SKM-1 (cell line): ENCODE measurements at regions not wholly inside any gene's neighbourhood (a gene's known extent, or its start where the extent isn't known, plus 50 kb on each side); places are given as distances from the start of the nearest gene placed in this dataset.
"Not testable (repeated sequence)": the region's sequence is repeated elsewhere in the genome, so short reads cannot be mapped to it uniquely, and the experiment has no call there.

Experiments used
- DNase-seq: peaks from one replicate; lab custom pipeline; 2025; ENCODE audit not compliant: unreplicated experiment; lab: John Stamatoyannopoulos, UW

DNA sequence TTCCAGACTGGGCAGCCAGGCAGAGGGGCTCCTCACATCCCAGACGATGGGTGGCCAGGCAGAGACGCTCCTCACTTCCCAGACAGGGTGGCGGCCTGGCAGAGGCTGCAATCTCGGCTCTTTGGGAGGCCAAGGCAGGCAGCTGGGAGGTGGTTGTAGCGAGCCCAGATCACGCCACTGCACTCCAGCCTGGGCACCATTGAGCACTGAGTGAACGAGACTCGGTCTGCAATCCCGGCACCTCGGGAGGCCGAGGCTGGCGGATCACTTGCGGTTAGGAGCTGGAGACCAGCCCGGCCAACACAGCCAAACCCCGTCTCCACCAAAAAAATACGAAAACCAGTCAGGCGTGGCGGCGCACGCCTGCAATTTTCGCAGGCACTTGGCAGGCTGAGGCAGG, 321.4 kb upstream of the SGCG start:
- not testable (repeated sequence) for DNase-seq

DNA sequence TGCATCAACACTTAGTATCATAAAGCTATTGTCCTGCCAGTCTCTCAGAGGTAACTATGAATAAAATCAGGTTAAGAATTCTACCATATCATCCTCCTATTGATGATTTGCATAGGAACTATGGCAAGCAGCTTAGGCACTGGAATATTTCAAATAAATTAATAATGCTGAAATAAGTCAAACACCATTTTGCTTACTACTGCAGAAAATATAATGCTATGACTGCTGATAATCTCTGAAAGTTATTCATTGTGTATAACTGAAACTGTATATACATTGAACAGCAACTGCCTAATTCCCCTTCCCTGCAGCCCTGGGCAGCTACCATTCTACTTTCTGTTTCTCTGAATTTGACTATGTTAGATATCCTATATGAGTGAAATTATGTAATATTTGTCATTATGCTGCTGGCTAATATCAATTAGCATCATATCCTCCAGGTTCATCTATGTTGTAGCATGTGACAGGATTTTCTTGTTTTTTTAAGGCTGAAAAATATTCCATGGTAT, 318.8 kb upstream of the SGCG start:
- DNase-seq: no peak

DNA sequence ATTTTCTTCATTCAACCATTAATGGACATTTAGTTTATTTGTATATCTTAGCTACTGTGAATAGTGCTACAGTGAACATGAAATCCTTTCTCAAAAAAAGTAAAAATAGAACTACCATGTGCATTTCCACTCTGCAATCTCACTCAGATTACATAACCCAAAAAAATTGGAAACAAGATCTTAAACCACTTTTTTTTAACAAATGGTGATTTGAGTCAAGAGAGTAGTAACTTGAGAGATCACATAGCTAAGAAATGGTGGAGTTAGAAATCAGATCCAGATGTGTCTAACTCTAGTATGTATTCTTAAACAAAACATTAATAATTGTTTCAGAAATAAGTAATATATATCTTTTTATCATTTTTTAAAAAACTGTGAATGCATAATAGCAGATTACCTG, 318.3 kb upstream of the SGCG start:
- DNase-seq: no peak

DNA sequence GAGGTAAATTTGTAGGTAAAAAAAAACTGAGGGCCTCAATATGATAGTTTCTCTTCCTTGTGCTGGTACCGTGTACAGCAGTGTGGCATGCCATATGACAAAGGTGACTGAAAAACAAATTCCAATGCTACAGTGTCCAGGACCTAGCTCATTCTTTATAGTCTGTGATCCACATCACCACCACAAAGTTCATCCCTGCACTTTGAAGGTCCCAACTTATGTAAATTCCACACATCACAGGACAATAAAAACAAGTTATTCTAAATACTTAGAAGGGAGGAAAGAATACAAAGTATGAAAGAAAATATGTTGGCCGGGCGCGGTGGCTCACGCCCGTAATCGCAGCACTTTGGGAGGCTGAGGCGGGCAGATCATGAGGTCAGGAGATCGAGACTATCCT, 314.6 kb upstream of the SGCG start:
- no peak for DNase-seq

DNA sequence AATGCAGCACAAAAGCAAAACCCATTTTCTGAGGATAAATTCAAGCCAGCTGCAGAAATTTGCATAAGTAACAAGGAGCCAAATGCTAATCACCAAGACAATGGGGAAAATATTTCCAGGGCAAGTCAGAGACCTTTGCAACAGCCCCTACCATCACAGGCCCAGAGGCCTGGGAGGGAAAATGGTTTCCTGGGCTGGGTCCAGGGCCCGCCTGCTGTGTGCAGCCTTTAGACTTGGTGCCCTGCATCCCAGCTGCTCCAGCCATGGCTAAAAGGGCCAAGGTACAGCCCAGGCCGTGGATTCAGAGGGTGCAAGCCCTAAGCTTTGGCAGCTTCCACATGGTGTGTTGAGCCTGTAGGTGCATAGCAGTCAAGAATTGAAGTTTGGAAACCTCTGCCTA, 309.5 kb upstream of the SGCG start:
- DNase-seq: no peak

DNA sequence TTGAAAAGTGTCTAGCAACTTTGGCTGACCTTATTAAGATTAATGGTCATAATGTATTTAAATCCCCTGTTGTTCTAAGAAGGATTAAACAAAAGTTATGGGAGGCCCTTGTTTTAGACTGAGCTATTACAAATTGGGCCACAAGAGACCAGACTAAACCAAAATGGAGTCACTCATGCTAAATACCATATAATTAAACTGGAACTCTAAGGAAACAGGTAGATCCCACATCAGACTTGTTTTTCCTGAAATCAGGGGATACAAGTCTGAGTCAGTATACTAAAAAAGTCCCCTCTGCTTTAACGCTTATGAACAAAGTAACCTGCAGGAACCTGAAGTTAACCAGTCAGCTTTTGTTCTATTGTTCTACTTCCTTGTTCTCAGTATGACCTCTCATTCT, 305.9 kb upstream of the SGCG start:
- no peak for DNase-seq

DNA sequence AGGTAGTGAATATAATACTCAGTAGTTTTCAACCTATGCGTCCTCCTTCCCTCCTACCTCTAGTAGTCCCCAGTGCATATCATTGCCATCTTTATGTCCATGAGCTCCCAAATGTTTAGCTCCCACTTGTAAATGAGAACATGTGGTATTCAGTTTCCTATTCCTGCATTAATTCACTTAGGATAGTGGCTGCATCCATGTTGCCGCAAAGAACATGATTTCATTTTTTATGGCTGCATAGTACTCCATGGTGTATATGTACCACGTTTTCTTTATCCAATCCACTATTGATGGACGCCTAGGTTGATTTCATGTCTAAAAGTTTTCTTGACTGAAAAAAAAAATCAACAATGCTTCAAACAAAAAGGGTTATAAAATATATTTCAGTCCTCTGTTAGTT, 303.4 kb upstream of the SGCG start:
- DNase-seq: no peak

DNA sequence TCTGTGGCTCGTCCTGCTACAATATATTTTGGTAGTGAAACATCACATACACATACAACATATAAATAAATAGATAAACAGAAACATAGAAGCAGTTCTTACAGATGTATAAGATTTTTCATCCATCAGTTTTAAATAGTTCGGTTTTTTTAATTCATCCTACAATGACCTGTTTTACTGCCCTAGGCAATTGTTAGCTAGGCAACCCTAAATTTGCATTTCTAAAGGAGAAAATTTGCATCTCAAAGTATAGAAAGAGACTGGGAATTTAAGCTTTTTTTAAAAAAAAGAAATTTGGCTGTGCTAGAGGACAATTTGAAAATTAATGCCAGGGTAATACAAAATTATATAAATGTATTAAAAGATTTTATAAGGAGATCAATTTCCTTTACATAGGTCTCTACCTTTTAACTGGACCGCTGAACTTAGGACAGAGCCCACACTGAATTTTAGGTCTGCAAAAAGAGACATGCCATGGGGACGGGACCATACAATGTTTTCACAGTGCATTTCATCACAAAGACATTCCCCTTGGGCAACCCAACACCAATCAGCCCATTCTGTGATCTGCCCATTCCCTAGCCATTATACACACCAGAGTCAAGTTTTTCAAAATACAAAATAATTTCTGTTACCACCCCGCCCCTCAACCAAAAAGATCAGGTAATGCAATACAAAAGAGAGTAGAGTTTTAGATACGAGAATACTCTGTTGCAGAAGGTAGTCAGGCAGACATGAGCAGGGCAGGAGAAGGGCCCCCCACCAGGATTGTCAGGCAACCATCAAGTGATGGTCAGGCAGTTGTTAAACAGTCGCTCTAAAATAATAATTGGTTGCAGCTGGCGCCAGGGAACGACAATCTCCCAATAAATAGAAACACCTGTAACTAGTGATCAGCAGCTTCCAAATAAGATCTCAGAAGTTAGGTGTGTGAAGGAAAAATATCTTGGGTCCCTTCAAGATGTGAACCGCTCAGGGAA, 299.7 kb upstream of the SGCG start:
- no peak for DNase-seq

DNA sequence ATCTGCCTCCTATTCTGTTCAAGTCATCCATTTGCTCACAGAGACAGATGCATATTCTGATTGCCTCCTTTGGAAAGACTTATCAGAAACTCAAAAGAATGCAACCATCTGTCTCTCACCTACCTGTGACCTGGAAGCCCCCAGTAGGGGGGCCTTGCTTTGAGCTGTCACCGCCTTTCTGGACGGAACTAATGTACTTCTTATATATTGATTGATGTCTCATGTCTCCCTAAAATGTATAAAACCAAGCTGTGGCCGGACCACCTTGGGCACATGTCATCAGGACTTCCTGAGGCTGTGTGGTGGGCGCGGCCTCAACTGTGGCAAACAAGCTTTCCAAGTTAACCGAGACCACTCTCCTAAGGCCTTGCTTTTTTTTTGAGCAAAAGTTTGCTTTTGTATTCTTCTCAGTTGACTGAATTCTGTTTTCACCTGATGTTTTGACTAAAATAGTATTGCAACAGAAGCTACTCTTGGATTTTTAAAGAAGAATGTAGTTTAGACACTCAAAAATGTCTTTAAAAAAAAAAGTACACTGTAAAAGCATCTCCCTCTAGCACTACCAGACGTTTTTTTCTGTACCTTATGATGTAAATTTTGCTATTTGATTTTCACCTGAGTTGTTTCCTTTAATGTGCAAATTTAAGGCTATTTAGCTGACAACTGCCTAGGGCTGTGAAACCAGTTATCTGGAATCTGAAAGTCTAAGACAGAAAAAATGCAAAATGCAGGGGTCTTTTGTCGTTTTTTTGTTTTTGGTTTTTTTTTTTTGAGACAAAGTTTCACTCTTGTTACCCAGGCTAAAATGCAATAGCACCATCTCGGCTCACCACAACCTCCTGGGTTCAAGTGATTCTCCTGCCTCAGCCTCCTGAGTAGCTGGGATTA, 298.8 kb upstream of the SGCG start:
- DNase-seq: not testable (repeated sequence)

DNA sequence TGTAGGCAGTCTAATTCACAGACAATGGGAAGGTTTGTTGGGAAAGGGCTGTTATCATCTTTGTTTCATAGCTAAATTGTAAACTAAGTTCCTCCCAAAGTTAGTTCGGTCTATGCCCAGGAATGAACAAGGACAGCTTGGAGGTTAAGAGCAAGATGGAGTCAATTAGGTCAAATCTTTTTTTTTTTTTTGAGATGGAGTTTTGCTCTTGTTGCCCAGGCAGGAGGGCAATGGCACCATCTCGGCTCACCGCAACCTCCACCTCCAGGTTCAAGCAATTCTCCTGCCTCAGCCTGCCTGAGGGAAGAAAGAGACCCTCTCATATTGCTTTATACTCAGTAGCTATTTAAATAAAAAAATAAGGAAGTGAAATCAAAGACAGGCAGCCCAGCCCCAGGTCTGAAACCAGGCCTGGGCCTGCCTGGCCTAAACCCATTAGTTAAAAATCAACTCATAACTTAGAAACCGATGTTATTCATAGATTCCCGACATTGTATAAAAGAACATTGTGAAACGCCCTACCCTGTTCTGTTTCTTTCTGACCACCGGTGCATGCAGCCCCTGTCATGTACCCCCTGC, 297.4 kb upstream of the SGCG start:
- DNase-seq: no peak

DNA sequence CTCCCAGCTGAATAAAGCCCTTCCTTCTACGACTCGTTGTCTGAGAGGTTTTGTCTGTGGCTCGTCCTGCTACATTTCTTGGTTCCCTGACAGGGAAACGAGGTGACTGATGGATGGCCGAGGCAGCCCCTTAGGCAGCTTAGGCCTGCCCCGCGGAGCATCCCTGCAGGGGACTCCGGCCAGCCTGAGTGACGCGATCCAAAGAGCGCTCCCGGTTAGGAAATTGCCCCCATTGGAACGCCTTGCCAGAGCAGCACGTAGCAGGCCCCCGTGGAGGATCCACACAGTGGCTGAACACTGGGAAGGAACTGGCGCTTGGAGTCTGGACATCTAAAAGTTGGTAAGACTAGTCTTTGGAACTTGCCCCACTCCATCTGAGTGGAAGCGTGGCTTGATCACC, 296.8 kb upstream of the SGCG start:
- no peak for DNase-seq

DNA sequence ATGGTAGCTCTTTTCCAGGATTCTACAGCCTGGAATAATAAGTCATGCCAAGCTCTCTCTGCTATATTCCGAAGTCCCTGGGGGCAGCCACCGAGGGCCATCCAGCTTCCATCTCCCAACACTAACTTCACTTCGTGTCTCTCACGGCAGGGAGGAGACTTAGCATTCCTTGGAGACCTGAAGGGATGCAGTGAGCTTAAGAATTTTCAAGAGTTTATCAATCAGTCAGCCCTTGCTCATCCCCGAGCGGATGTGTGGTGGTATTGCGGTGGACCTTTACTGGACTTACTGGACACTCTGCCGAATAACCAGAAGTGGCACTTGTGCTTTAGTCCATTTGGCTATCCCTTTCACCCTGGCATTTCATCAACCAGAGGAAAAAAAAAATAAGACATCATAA, 294.7 kb upstream of the SGCG start:
- not testable (repeated sequence) for DNase-seq

DNA sequence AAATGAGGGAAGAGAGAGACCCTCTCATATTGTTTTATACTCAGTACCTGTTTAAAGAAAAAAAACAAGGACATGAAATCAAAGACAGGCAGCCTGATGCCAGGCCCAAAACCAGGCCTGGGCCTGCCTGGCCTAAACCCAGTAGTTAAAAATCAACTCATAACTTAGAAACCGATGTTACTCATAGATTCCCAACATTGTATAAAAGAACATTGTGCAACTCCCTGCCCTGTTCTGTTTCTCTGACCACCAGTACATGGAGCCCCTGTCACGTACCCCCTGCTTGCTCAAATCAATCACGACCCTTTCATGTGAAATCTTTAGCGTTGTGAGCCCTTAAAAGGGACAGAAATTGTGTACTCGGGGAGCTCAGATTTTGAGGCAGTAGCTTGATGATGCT, 291.4 kb upstream of the SGCG start:
- DNase-seq: not testable (repeated sequence)

DNA sequence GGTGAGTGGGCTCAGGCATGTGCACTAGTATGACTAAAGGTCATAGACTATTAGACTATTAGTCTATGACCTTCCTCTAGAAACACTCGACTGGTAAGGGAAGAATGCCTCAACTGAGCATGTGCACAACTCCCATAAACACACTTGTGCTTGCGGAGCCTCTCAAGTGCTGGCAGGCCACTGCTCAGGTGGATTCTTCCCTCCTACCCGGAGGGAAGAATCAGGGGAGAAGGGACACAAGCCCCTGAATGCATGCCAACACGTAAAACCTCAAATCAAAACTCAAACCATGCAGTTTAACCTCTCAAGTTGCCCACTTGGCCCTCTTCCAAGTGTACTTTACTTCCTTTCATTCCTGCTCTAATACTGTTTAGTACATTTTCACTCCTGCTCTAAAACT, 287.6 kb upstream of the SGCG start:
- DNase-seq: no peak

DNA sequence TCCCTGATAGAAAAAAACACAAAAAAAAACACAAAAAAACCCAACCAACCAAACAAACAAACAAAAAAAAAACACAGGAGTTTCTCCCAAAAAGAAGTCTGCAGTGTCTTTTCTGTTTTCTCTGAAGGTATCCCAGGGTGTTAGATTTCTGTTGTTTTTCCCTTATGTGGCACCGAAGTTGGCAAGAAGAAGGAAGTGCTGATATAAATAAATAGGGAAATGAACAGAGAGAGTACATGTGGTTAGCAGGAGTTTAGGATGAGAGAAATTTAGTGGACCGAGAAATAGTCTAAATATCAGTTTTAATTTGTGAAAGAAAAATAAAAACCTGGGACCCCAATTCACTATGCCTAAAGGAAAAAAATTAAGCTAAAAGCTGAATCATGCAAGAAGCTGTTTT, 287.0 kb upstream of the SGCG start:
- no peak for DNase-seq

DNA sequence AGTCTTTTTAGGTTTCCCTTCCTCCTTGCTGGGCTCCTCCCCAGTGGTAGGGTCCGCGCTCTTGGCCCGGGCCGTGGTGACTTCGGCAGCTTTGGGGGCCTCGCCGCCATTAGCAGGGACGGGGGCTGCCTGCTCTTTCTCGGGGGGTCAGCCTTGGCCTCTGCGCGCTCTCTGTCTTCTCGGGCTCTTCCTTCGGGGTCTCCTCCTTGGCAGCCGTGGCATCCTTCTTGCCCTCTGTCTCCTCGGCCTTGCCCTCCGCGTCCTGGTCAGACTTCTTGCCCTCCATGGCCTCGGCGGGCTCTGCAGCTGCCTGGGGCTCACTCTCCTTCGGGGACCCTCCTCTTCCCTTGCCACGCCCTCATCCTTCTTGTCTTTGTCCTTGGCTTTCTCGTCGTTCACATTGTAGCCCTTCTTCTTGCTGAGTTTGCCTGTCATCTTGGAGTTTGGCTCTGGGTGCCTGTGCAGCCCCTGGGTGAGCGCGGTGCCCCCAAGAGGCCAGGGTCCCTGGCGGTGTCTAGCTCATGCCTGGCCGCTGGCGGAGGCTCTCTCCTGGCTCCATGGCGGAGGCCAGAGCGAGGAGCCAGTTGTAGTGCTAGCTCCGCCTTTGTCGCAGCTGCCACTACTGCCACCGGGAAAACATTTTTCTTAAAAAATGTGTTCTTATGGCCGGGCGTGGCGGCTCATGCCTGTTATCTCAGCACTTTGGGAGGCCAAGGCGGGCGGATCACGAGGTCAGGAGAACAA, 283.0 kb upstream of the SGCG start:
- DNase-seq: no peak

DNA sequence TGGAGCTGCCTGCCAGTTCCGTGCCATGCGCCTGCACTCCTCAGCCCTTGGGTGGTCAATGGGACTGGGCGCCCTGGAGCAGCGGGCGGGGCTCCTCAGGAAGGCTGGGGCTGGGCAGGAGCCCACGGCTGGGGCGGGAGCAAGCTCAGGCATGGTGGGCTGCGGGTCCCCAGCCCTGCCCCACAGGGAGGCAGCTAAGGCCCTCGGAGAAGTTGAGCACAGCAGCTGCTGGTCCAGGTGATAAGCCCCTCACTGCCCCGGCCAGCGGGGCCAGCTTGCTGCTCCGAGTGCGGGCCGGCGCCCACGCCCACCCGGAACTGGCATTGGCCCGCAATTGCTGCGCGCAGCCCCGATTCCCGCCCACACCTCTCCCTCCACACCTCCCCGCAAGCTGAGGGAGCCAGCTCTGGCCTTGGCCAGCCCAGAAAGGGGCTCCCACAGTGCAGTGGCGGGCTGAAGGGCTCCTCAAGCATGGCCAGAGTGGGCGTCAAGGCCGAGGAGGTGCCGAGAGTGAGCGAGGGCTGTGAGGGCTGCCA, 280.3 kb upstream of the SGCG start:
- not testable (repeated sequence) for DNase-seq

DNA sequence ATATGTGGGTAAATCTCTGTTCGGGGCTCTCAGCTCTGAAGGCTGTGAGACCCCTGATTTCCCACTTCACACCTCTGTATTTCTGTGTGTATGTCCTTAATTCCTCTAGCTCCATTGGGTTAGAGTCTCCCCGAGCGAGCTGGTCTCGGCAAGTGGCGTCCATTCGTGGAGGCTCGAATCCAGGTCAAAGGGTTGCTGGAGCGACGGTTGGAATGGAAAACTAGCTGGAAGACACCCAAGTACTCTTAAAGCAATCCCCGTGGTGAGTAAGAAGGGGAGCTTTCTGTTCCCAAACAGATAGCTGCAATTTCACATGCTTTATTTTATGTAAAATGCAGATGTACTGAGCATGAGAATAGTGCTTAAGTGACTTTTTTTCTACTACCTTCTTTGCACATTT, 277.5 kb upstream of the SGCG start:
- DNase-seq: no peak

DNA sequence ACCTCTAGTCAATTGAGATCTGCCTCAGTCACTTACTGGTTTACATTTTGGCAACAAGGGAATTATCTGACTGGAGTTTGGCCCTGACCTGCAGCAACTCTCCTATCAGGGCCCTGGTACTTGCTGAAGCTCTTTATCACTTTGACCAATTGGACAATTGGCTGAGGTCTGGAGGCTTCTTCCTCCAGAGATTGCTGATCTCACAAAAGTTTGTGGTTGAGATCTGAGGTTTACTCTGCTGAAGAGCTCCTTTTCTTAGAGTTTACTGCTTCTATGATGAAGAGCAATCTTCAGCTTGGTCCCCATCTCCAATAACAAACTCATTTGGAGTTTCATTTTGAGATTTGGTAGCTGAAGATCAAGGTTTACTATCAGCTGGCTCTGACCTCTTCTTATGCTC, 276.9 kb upstream of the SGCG start:
- no peak for DNase-seq

DNA sequence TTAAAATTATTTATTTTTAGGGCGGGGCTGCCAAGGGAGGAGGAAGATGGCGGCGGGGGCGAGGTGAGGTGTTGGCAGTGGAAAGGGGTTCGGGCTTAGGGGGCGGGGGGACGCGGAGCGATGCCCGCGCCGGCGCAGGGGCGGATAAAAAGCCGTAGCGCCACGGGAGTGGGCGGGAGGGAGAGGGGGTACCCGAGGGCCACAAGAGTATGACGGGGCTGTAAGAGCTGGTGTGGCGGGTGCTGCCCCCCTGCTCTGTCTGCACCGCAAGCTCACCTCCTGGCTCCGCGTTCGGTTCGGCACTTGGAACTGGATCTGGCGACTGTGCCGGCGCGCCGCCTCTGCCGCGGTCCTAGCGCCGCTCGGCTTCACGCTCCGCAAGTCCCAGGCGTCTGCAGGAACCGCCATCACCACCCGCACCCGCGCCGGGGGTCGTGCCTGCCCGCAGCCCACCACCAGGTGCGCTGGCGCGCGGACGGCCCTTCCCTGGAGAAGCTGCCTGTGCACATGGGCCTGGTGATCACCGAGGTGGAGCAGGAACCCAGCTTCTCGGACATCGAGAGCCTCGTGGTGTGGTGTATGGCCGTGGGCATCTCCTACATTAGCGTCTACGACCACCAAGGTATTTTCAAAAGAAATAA, 265.2 kb upstream of the SGCG start:
- no peak for DNase-seq
